ENCODE measurements at regions not wholly inside any gene's neighbourhood (a gene's known extent, or its start where the extent isn't known, plus 50 kb on each side); places are given as distances from the start of the nearest gene placed in this dataset.

- intact Hi-C loops (cut with micrococcal nuclease; ENCODE audit: unreplicated experiment) = no loop called here
- Histone ChIP-seq H3K27ac (ENCODE audit: low read depth, low read length, poor library complexity, severe bottlenecking) (no peak overlapping the region), H3K4me3 (ENCODE audit: low read depth, low read length, poor library complexity, severe bottlenecking) (no peak overlapping the region), H3K4me1 (ENCODE audit: insufficient read depth, low read length, poor library complexity, severe bottlenecking) (no peaks in the 10 kb centered on the region), H3K36me3 (ENCODE audit: insufficient read depth, low read length, poor library complexity, severe bottlenecking) (no peaks in the 10 kb centered on the region), H3K27me3 (replicated peaks; ENCODE audit: insufficient read depth, low read depth, low read length, poor library complexity) (no peaks in the 10 kb centered on the region), H3K9me3 (ENCODE audit: low read depth, low read length, poor library complexity, severe bottlenecking) (no peaks in the 10 kb centered on the region)
- ChIA-PET POLR2A (ENCODE audit: low non-redundant PET) (no interaction called here), CTCF (no interaction called here)
- no peak for TF ChIP-seq EZH2 (IDR thresholded peaks at IDR 0.05; ENCODE audit: borderline replicate concordance, low read depth, low read length, poor library complexity, severe bottlenecking)
- TF ChIP-seq CTCF (conservative IDR thresholded peaks at IDR 0.05; ENCODE audit: low read depth, low read length) = no peak
- no peak for DNase-seq (ENCODE audit: low spot score)
- no TSS peak for BruUV-seq (replicated peaks)
These were observed 525.3 kb upstream of the DAB1 start for GRCh38 chr1:57949168-57949567.

GRCh38 chr1:57947471-57947870, 523.6 kb upstream of the DAB1 start:
- TF ChIP-seq EZH2 (IDR thresholded peaks at IDR 0.05; ENCODE audit: borderline replicate concordance, low read depth, low read length, poor library complexity, severe bottlenecking) (no peak), CTCF (conservative IDR thresholded peaks at IDR 0.05; ENCODE audit: low read depth, low read length) (no peak)
- H3K9me3 ChIP-seq (ENCODE audit: low read depth, low read length, poor library complexity, severe bottlenecking) = no peaks in the 10 kb centered on the region
- intact Hi-C loops (cut with micrococcal nuclease; ENCODE audit: unreplicated experiment) = no loop called here
- CTCF ChIA-PET = no interaction called here
- no peak overlapping the region for H3K4me3 ChIP-seq (ENCODE audit: low read depth, low read length, poor library complexity, severe bottlenecking)
- DNase-seq (ENCODE audit: low spot score) = no peak
- no peaks in the 10 kb centered on the region for H3K27me3 ChIP-seq (replicated peaks; ENCODE audit: insufficient read depth, low read depth, low read length, poor library complexity)
- POLR2A ChIA-PET (ENCODE audit: low non-redundant PET) = no interaction called here
- H3K4me1 ChIP-seq (ENCODE audit: insufficient read depth, low read length, poor library complexity, severe bottlenecking) = no peaks in the 10 kb centered on the region
- BruUV-seq (replicated peaks) = no TSS peak
- H3K27ac ChIP-seq (ENCODE audit: low read depth, low read length, poor library complexity, severe bottlenecking) = no peak overlapping the region
- H3K36me3 ChIP-seq (ENCODE audit: insufficient read depth, low read length, poor library complexity, severe bottlenecking) = no peaks in the 10 kb centered on the region

- intact Hi-C loops (cut with micrococcal nuclease; ENCODE audit: unreplicated experiment) = no loop called here
- ChIA-PET POLR2A (ENCODE audit: low non-redundant PET) (no interaction called here), CTCF (no interaction called here)
- TF ChIP-seq CTCF (conservative IDR thresholded peaks at IDR 0.05; ENCODE audit: low read depth, low read length) (no peak), EZH2 (IDR thresholded peaks at IDR 0.05; ENCODE audit: borderline replicate concordance, low read depth, low read length, poor library complexity, severe bottlenecking) (no peak)
- Histone ChIP-seq H3K4me3 (ENCODE audit: low read depth, low read length, poor library complexity, severe bottlenecking) (no peak overlapping the region), H3K36me3 (ENCODE audit: insufficient read depth, low read length, poor library complexity, severe bottlenecking) (no peaks in the 10 kb centered on the region), H3K27me3 (replicated peaks; ENCODE audit: insufficient read depth, low read depth, low read length, poor library complexity) (no peaks in the 10 kb centered on the region), H3K4me1 (ENCODE audit: insufficient read depth, low read length, poor library complexity, severe bottlenecking) (peaks cover 6% of the 10 kb centered on the region), H3K9me3 (ENCODE audit: low read depth, low read length, poor library complexity, severe bottlenecking) (no peaks in the 10 kb centered on the region), H3K27ac (ENCODE audit: low read depth, low read length, poor library complexity, severe bottlenecking) (no peak overlapping the region)
- BruUV-seq (replicated peaks) = no TSS peak
- DNase-seq (ENCODE audit: low spot score) = no peak
These were observed 521.2 kb upstream of the DAB1 start for GRCh38 chr1:57945045-57945444.
